Activated T-helper 17 cell treated with anti-CD3 and anti-CD28 coated beads, Interleukin-2, amount 50 U/mL, for 72 hours (primary cell): ENCODE measurements at regions not wholly inside any gene's neighbourhood (a gene's known extent, or its start where the extent isn't known, plus 50 kb on each side); places are given as distances from the start of the nearest gene placed in this dataset.
"Not testable (repeated sequence)": the region's sequence is repeated elsewhere in the genome, so short reads cannot be mapped to it uniquely, and the experiment has no call there.

Experiments
- ATAC-seq: fragments of 150-1000 bp; cut with Tn5 transposase; replicated peaks from 2 replicates; pipeline ENCODE4 v1.10.0; 2021; ENCODE audit warnings: mild to moderate bottlenecking, moderate library complexity
- H3K27ac Mint-ChIP-seq: one replicate; pipeline ENCODE4 v1.8.0; 2022; ENCODE audit warnings: mixed read lengths
- H3K27me3 Mint-ChIP-seq: one replicate; pipeline ENCODE4 v1.8.0; 2022; ENCODE audit warnings: mixed read lengths
- H3K36me3 Mint-ChIP-seq: one replicate; pipeline ENCODE4 v1.8.0; 2022; ENCODE audit warnings: low read depth, mild to moderate bottlenecking, mixed read lengths
- H3K4me1 Mint-ChIP-seq: one replicate; pipeline ENCODE4 v1.8.0; 2022; ENCODE audit warnings: mixed read lengths
- H3K4me3 Mint-ChIP-seq: one replicate; pipeline ENCODE4 v1.8.0; 2022; ENCODE audit warnings: mild to moderate bottlenecking, mixed read lengths
- H3K9me3 Mint-ChIP-seq: one replicate; pipeline ENCODE4 v1.8.0; 2022; ENCODE audit warnings: mixed read lengths

DNA sequence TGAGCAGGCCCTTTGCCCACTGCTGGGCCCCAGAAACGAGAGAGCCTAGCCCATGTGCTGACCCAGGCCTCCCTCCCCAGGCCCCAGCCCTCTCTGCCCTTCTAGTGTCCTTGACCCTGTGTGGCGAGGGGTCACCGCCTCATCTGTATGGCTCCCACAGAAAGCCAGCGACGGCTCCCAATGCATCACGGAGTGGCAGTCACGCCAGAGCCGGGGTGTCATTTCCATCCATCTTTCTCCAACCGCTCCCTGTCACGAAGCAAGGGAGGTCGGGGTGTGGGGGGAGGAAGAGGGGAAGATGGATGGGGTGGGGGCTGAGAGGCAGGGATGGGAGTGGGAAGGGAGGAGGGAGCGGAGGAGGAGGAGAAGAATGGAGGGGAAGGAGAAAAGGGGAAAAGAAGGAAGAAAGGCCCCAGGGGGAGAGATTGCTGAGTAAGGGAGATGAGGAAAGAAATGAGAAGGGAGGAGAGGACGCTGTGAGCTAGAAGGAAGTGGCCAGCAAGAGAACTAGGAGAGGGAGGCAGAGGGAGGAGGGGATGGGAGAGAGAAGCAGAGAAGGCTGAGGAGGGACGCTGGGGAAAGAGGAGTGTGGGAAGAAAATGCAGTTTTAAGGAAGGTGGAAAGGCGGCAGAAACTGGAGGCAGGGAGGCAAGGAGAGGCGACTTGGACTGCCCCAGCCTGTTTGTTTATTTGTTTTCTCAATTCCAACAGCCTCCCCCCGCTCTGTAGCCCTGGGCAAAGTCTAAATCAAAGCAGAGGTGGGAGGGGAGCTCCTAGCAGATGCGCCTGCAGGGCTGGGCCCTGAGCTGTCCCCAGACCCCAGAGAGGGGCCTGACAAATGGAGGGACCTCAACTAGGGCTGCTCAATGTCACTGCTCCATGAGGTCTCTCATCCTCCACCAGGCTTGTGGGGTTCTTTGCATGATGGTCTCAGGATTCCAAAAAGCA, 75.5 kb upstream of the LHX5 start:
- Mint-ChIP-seq H3K27ac (no peak overlapping the region), H3K4me3 (no peak overlapping the region)

DNA sequence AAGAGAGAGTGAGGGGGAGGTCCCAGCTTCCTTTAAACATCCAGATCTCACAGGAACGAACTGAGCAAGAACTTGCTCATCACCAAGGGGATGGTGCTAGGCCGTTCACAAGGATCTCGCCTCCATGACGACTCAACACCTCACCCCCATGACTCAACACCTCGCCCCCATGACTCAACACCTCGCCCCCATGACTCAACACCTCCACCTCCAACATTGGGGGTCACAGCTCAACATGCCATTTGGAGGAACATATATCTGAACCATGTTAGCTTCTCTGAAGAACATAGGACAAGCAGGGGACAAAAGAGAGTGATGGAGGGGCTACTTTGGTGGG, 66.0 kb upstream of the LHX5 start:
- Mint-ChIP-seq H3K27ac (no peak overlapping the region), H3K27me3 (peaks cover 12% of the 10 kb centered on the region), H3K9me3 (peaks cover 8% of the 10 kb centered on the region), H3K4me3 (no peak overlapping the region), H3K36me3 (no peaks in the 10 kb centered on the region), H3K4me1 (no peaks in the 10 kb centered on the region)
- ATAC-seq: peak; percentile 31

More for the DNA sequence above, 75.5 kb upstream of the LHX5 start:
- Mint-ChIP-seq H3K9me3 (peaks cover 4% of the 10 kb centered on the region), H3K36me3 (no peaks in the 10 kb centered on the region), H3K27me3 (peaks cover 29% of the 10 kb centered on the region), H3K4me1 (no peaks in the 10 kb centered on the region)
- no peak for ATAC-seq

DNA sequence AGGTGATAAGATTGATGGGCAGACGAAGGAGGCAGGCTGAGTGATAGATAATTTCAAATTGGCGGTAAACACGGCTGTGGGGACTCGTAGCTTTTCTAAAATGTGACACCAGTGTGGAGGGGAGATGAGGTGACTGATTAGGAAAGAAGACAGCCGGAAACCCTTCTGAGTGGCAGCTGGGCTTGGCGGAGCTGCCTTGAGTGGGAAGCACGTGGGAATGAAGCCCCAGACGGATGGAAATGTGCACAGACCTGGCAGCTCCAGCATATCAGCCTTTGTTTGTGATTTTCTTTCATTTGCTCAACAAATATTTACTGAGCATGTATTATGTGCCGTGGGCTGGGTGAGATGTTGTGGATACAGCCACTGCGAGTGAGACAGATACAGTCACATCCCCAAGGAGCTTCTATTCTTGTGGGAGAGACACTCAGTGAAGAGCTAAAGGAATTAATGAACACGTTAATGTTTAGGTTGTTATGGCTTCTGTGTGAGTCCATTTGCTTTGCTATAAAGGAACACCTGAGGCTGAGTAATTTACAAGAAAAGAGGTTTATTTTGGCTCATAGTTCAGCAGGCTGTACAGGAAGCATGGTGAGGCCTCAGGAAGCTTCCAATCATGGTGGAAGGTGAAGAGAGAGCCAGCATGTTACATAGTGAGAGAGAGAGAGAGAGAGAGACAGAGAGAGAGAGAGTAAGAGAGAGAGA, 65.5 kb upstream of the LHX5 start:
- H3K27me3 Mint-ChIP-seq: peaks cover 12% of the 10 kb centered on the region
- no peak for ATAC-seq
- H3K36me3 Mint-ChIP-seq: no peaks in the 10 kb centered on the region
- no peaks in the 10 kb centered on the region for H3K4me1 Mint-ChIP-seq
- H3K4me3 Mint-ChIP-seq: no peak overlapping the region
- no peak overlapping the region for H3K27ac Mint-ChIP-seq
- peaks cover 8% of the 10 kb centered on the region for H3K9me3 Mint-ChIP-seq

DNA sequence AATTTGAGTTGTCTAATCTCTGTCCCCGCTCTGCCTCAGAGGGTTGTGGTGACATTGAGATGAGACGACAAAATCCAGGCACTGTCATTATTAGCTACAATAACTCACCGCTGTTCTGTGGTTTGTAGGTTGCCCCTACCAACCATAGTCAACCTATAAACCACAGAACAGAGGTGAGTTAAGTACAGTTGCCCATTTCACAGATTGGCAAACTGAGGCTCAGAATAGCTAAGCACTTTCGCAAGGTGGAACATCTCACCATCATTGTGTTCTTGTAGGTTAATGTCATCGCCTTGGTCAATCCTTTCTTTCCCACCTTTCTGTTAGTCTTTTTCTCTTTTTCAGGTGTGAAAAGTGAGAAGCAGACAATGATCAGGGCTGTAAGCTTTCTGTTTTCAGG, 63.4 kb upstream of the LHX5 start:
- H3K27me3 Mint-ChIP-seq: peaks cover 8% of the 10 kb centered on the region
- no peak overlapping the region for H3K27ac Mint-ChIP-seq
- no peak overlapping the region for H3K4me3 Mint-ChIP-seq
- H3K4me1 Mint-ChIP-seq: no peaks in the 10 kb centered on the region
- ATAC-seq: no peak
- H3K9me3 Mint-ChIP-seq: peaks cover 8% of the 10 kb centered on the region
- H3K36me3 Mint-ChIP-seq: no peaks in the 10 kb centered on the region

DNA sequence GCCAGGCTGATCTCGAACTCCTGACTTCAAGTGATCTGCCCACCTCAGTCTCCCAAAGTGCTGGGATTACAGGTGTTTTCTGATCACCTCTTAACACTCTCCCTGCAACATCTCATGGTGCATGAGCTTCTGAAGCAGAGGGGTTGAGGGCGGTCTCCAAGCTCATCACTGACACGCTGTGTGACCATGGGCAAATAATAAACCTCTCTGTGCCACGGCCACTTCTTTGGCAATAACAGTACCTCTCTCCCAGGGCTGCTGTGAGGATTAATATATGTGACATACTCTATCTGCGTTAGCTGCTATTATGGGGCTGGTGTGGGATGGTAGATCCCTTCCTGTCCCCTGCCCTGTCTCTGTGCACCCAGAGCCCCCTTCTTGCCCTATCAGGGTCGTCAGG, 62.9 kb upstream of the LHX5 start:
- Mint-ChIP-seq H3K4me1 (no peaks in the 10 kb centered on the region), H3K9me3 (peaks cover 8% of the 10 kb centered on the region), H3K36me3 (no peaks in the 10 kb centered on the region), H3K27me3 (peaks cover 8% of the 10 kb centered on the region), H3K27ac (no peak overlapping the region), H3K4me3 (no peak overlapping the region)
- no peak for ATAC-seq

DNA sequence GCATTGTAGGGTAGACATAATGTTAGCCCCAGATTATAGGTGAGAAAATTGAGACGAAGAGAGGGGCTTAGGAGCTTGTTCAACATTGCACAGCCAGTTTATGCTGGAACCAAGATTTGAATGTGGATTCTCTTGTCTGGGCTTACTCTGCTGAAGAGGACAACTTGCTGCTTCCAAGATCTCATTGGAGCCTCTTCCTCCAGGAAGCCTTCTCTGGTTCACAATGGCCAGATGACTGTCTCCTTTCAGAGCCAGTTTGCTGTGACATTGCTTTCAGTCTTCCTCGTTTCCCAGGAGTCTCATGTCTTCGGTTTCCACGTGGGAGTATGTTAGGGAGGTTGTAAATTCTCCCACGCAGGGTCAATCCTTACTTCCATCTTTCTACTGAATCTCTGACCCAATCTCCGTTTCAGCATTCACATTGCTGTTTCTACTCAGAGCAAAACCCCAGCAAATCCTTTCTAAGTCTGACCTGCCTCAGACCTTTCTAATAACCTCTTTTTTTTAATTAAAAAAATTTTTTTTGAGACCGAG, 62.2 kb upstream of the LHX5 start:
- Mint-ChIP-seq H3K36me3 (no peaks in the 10 kb centered on the region), H3K27ac (no peak overlapping the region), H3K27me3 (peaks cover 11% of the 10 kb centered on the region), H3K9me3 (peaks cover 8% of the 10 kb centered on the region), H3K4me1 (no peaks in the 10 kb centered on the region), H3K4me3 (no peak overlapping the region)
- ATAC-seq: no peak

DNA sequence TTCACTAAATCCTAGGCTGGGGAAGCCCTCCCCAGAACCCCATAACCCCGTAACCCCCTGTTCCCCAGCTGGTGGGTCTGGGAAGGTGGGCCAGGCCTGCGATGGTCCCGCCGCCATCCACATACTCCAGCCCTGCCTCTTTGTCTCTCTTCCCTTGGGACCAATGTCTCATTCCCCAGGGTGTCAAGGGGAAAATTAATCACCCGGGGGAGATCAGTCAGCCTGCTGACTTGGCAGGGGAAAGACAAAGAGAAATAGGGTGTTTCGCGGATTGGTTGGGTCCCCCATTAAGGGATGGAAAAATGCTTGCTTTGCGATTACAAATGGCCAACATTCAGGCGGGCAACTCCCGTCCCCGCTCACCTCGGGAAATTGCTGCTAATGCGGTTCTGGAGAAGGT, 60.6 kb upstream of the LHX5 start:
- Mint-ChIP-seq H3K27me3 (peaks cover 20% of the 10 kb centered on the region), H3K9me3 (peaks cover 4% of the 10 kb centered on the region), H3K4me1 (no peaks in the 10 kb centered on the region)

DNA sequence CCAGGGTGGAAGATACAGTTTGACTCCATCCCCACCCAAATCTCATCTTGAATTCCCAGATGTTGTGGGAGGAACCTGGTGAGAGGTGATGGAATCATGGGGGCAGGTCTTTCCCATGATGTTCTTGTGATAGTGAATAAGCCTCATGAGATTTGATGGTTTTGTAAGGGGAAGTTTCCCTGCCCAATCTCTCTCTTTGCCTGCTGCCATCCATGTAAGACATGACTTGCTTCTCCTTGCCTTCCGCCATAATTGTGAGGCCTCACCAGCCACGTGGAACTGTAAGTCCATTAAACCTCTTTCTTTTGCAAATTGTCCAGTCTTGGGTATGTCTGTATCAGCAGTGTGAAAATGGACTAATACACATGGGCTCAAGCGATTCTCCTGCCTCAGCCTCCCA, 59.4 kb upstream of the LHX5 start:
- not testable (repeated sequence) for ATAC-seq, H3K27ac Mint-ChIP-seq, H3K4me1 Mint-ChIP-seq, H3K9me3 Mint-ChIP-seq, H3K4me3 Mint-ChIP-seq, H3K36me3 Mint-ChIP-seq
- peaks cover 27% of the 10 kb centered on the region for H3K27me3 Mint-ChIP-seq

More for the DNA sequence above, 60.6 kb upstream of the LHX5 start:
- no peaks in the 10 kb centered on the region for H3K36me3 Mint-ChIP-seq
- no peak overlapping the region for H3K27ac Mint-ChIP-seq
- ATAC-seq: no peak
- no peak overlapping the region for H3K4me3 Mint-ChIP-seq

DNA sequence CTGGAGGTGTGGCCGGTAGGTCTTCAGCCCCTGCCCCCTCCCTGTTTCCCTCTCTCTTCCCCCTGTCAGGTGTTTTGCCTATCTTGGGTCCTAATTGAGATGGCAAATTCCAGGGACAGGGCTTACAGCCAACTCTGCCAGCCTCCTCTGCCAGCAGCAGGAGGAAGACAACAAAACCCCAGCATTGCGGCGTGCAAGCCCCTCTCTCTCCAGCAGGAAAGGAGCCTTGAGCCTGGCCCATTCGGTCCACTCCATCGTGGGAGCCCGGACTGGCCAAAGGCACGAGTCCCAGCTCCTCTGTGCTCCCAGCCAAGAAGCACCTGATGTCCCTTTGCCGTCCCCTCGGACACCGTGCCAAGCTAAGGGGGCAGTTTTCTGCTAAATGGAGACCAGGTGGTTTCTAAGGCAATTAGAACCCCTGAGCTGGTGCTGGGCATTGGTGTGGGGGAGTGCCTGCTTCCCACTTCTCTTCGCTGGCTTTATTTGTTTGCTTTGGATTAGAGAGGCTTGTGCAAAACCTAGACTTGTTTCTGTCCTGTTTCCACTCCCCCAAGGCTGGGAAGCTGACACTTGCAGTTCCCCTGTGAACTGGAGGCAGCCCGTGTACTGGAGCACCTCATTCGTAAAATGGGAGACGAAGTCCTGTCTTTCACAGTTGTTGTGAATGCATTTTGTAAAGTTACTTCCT, 57.1 kb upstream of the LHX5 start:
- Mint-ChIP-seq H3K4me3 (no peak overlapping the region), H3K9me3 (no peaks in the 10 kb centered on the region), H3K4me1 (no peaks in the 10 kb centered on the region), H3K27me3 (peaks cover 32% of the 10 kb centered on the region), H3K36me3 (no peaks in the 10 kb centered on the region), H3K27ac (no peak overlapping the region)
- no peak for ATAC-seq

DNA sequence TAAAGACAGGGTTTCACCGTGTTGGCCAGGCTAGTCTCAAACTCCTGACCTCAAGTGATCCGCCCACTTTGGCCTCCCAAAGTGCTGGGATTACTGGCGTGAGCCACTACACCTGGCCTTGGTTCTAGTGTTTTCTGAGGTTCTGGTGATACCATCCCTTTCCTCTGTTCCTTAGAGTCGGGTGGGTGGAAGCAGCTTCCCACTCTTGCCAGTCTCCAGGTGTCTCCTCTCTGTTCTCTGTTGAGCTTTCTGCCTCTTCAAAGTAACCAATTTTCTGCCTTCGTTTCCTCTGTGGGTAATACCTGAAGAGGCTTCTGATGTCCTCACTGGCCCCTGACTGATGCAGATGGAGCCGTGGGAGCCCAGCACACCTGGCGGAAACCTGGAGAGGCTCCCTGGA, 53.4 kb upstream of the LHX5 start:
- no peaks in the 10 kb centered on the region for H3K9me3 Mint-ChIP-seq
- no peak for ATAC-seq
- no peak overlapping the region for H3K4me3 Mint-ChIP-seq

DNA sequence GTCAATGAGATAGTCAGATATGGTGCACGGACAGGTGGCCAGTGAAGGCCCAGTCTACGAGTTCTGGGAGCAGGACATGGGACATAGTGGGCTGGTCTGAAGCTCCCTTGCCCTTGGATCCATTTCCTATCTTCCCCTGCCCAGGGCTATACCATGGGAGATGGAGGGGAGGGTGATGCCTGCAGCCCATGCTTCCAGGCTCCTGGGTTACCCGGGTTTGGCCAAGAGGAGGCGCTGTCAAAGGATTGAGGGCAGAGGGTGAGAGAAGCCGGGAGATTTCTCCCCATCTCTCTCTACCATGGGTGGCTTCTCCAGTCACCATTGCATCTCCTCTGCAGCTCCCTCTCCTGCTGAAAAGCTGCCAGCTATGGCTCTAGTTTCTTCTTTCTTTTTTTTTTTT, 52.8 kb upstream of the LHX5 start:
- Mint-ChIP-seq H3K36me3 (no peaks in the 10 kb centered on the region), H3K9me3 (no peaks in the 10 kb centered on the region), H3K4me3 (no peak overlapping the region), H3K4me1 (no peaks in the 10 kb centered on the region), H3K27me3 (peaks cover 50% of the 10 kb centered on the region), H3K27ac (no peak overlapping the region)
- ATAC-seq: no peak

More for the DNA sequence above, 53.4 kb upstream of the LHX5 start:
- H3K27ac Mint-ChIP-seq: no peak overlapping the region
- H3K4me1 Mint-ChIP-seq: no peaks in the 10 kb centered on the region
- no peaks in the 10 kb centered on the region for H3K36me3 Mint-ChIP-seq
- peaks cover 50% of the 10 kb centered on the region for H3K27me3 Mint-ChIP-seq

DNA sequence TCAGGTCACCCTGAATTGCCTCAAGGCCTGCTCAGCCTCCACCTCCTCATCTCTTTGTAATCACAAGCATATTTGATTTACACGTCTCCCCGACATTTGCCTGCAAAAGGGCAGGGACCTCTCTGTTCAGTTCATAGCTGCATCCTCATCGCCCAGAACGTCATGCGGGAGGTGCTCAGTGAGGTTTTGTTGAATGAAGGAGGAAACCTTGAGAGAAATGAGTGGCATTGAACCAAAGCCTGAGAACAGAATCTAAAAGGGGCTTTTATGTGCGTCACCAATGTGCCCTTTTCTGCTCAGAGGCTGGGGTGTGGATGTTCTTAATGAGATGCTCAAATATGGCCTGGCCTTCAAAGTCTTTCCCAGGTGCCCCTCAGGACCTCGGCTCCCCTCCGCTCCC, 50.0 kb upstream of the LHX5 start:
- no peaks in the 10 kb centered on the region for H3K9me3 Mint-ChIP-seq
- no peaks in the 10 kb centered on the region for H3K36me3 Mint-ChIP-seq
- no peaks in the 10 kb centered on the region for H3K4me1 Mint-ChIP-seq
- no peak for ATAC-seq
- no peak overlapping the region for H3K27ac Mint-ChIP-seq
- H3K4me3 Mint-ChIP-seq: no peak overlapping the region
- peaks cover 56% of the 10 kb centered on the region for H3K27me3 Mint-ChIP-seq
